Neural cell (in vitro differentiated cells): ENCODE measurements at regions not wholly inside any gene's neighbourhood (a gene's known extent, or its start where the extent isn't known, plus 50 kb on each side); places are given as distances from the start of the nearest gene placed in this dataset.

Experiments used
- H2AFZ ChIP-seq: fragments of 200-600, 300-800 bp; sonication (generic), shearing (Covaris generic); 2 replicates; pipeline ENCODE4 v1.6.0; 2014; ENCODE audit warnings: low read depth, mild to moderate bottlenecking, antibody characterized with exemption, low read length, moderate library complexity
- H3F3A ChIP-seq: fragments of 200-600 bp; shearing (Covaris generic); 2 replicates; pipeline ENCODE4 v1.6.1; 2016; ENCODE audit warnings: mild to moderate bottlenecking, moderate library complexity, mixed read lengths, antibody characterized with exemption, low read length; ENCODE audit not compliant: insufficient read depth, poor library complexity, severe bottlenecking
- H3K27ac ChIP-seq: fragments of 200-600, 300-800 bp; sonication (generic), shearing (Covaris generic); 2 replicates; pipeline ENCODE4 v1.5.1; 2014; ENCODE audit warnings: mild to moderate bottlenecking, low read length, moderate library complexity
- H3K27me3 ChIP-seq: fragments of 300-800, 200-600 bp; sonication (generic), shearing (Covaris generic); 2 replicates; pipeline ENCODE4 v1.6.0; 2014; ENCODE audit warnings: mild to moderate bottlenecking, low read depth, low read length, moderate library complexity; ENCODE audit not compliant: insufficient read depth
- H3K36me3 ChIP-seq: fragments of 300-800, 200-600 bp; sonication (generic), shearing (Covaris generic); 2 replicates; pipeline ENCODE4 v1.5.1; 2014; ENCODE audit warnings: mild to moderate bottlenecking, antibody characterized with exemption, low read length, moderate library complexity; ENCODE audit not compliant: insufficient read depth
- H3K4me2 ChIP-seq: fragments of 300-800, 200-600 bp; sonication (generic), shearing (Covaris generic); 2 replicates; pipeline ENCODE4 v1.6.0; 2014; ENCODE audit warnings: mild to moderate bottlenecking, low read length
- H3K4me3 ChIP-seq: fragments of 300-800, 200-600 bp; sonication (generic), shearing (Covaris generic); 2 replicates; pipeline ENCODE4 v1.5.1; 2014; ENCODE audit warnings: mild to moderate bottlenecking, low read length, moderate library complexity
- H3K79me2 ChIP-seq: fragments of 200-600 bp; shearing (Covaris generic); replicated peaks from 2 replicates; pipeline ENCODE4 v1.6.0; 2014; ENCODE audit warnings: mild to moderate bottlenecking, low read length, moderate library complexity; ENCODE audit not compliant: insufficient read depth
- H3K9ac ChIP-seq: fragments of 300-800, 200-600 bp; sonication (generic), shearing (Covaris generic); 2 replicates; pipeline ENCODE4 v1.6.1; 2016; ENCODE audit warnings: mild to moderate bottlenecking, low read length, mixed read lengths
- H3K9me2 ChIP-seq: fragments of 200-600 bp; shearing (Covaris generic); 2 replicates; pipeline ENCODE4 v1.6.1; 2016; ENCODE audit warnings: mild to moderate bottlenecking, low read length, mixed read lengths; ENCODE audit not compliant: insufficient read depth
- H3K9me3 ChIP-seq: fragments of 200-600, 300-800 bp; sonication (generic), shearing (Covaris generic); 2 replicates; pipeline ENCODE4 v1.6.1; 2016; ENCODE audit warnings: mild to moderate bottlenecking, mixed run types, low read length, moderate library complexity, mixed read lengths
- H4K20me1 ChIP-seq: fragments of 200-600 bp; shearing (Covaris generic); 2 replicates; pipeline ENCODE4 v1.6.1; 2016; ENCODE audit warnings: mild to moderate bottlenecking, mixed run types; ENCODE audit not compliant: insufficient read depth
- EP300 ChIP-seq: fragments of 450-650 bp; conservative IDR thresholded peaks from 2 replicates; pipeline ENCODE4 v1.6.1; 2014; ENCODE audit warnings: antibody characterized with exemption, mild to moderate bottlenecking, moderate library complexity; ENCODE audit not compliant: poor library complexity, severe bottlenecking
- EZH2 ChIP-seq: fragments of 200-600, 300-800 bp; shearing (Covaris generic), sonication (generic); IDR thresholded peaks from 2 replicates; pipeline ENCODE4 v1.6.1; 2014; ENCODE audit warnings: antibody characterized with exemption, low read length, borderline replicate concordance, mild to moderate bottlenecking; ENCODE audit not compliant: insufficient read depth, poor library complexity, severe bottlenecking
- MXI1 ChIP-seq: fragments of 450-650 bp; conservative IDR thresholded peaks from 2 replicates; pipeline ENCODE4 v1.6.1; 2014; ENCODE audit warnings: antibody characterized with exemption, mild to moderate bottlenecking; ENCODE audit not compliant: poor library complexity, severe bottlenecking
- POLR2AphosphoS5 ChIP-seq: IDR thresholded peaks from 2 replicates; pipeline ENCODE4 v1.6.1; 2012
- RAD21 ChIP-seq: fragments of 450-650 bp; conservative IDR thresholded peaks from 2 replicates; pipeline ENCODE4 v1.6.1; 2014; ENCODE audit warnings: antibody characterized with exemption, mild to moderate bottlenecking, moderate library complexity
- SMC3 ChIP-seq: fragments of 450-650 bp; conservative IDR thresholded peaks from 2 replicates; pipeline ENCODE4 v1.6.1; 2014; ENCODE audit warnings: antibody characterized with exemption, mild to moderate bottlenecking, moderate library complexity; ENCODE audit not compliant: poor library complexity
- TAF1 ChIP-seq: IDR thresholded peaks from 2 replicates; pipeline ENCODE4 v1.6.1; 2012; ENCODE audit warnings: low read depth
- TF ChIP-seq, protein P1 (sequence below): IDR thresholded peaks from 2 replicates; pipeline ENCODE4 v1.6.1; 2012; ENCODE audit warnings: borderline replicate concordance
- TF ChIP-seq, protein P2 (sequence below): fragments of 450-650 bp; IDR thresholded peaks from 2 replicates; pipeline ENCODE4 v1.5.1; 2014; ENCODE audit warnings: antibody characterized with exemption, mild to moderate bottlenecking, moderate library complexity; ENCODE audit not compliant: poor library complexity, severe bottlenecking

DNA sequence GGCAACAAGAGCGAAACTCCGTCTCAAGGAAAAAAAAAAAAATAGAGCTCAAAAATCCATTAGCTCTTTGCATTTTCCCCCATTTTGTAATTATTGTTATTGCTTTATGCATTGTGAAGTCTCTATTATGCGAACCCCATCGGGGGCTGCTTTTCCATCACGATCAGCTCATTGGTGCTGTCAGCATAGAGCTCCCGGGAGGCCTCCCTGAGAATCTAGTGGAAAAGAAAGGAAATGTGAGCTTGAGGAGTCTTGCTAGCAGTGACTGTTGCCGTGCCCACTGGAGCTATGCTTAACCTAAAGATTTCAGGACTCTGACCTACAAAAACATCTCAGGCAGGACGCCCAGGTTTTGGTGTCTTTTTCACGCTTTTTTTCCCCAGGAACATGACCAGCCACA lies 102.6 kb upstream of the NDUFV2 start:
- H3K27ac ChIP-seq = peak overlapping the region; percentile 80
- peak overlapping the region; percentile 43 for H3K9ac ChIP-seq
- TF ChIP-seq, protein P1, sequence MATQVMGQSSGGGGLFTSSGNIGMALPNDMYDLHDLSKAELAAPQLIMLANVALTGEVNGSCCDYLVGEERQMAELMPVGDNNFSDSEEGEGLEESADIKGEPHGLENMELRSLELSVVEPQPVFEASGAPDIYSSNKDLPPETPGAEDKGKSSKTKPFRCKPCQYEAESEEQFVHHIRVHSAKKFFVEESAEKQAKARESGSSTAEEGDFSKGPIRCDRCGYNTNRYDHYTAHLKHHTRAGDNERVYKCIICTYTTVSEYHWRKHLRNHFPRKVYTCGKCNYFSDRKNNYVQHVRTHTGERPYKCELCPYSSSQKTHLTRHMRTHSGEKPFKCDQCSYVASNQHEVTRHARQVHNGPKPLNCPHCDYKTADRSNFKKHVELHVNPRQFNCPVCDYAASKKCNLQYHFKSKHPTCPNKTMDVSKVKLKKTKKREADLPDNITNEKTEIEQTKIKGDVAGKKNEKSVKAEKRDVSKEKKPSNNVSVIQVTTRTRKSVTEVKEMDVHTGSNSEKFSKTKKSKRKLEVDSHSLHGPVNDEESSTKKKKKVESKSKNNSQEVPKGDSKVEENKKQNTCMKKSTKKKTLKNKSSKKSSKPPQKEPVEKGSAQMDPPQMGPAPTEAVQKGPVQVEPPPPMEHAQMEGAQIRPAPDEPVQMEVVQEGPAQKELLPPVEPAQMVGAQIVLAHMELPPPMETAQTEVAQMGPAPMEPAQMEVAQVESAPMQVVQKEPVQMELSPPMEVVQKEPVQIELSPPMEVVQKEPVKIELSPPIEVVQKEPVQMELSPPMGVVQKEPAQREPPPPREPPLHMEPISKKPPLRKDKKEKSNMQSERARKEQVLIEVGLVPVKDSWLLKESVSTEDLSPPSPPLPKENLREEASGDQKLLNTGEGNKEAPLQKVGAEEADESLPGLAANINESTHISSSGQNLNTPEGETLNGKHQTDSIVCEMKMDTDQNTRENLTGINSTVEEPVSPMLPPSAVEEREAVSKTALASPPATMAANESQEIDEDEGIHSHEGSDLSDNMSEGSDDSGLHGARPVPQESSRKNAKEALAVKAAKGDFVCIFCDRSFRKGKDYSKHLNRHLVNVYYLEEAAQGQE = peak; percentile 57
- TF ChIP-seq POLR2AphosphoS5 (peak; percentile 55), EP300 (no peak)
- H3K27me3 ChIP-seq = no peaks in the 10 kb centered on the region
- no peaks in the 10 kb centered on the region for H4K20me1 ChIP-seq
- peak overlapping the region; percentile 44 for H3K4me3 ChIP-seq
- no peaks in the 10 kb centered on the region for H3K9me2 ChIP-seq
- peak overlapping the region; percentile 60 for H3K4me2 ChIP-seq
- peaks cover 4% of the 10 kb centered on the region for H3K9me3 ChIP-seq
- H3F3A ChIP-seq = no peaks in the 10 kb centered on the region
- H3K79me2 ChIP-seq = no peaks in the 10 kb centered on the region
- no peaks in the 10 kb centered on the region for H3K36me3 ChIP-seq
- no peak overlapping the region for H2AFZ ChIP-seq

GRCh38 chr18:9000733-9001132 lies 101.8 kb upstream of the NDUFV2 start:
- no peak overlapping the region for H2AFZ ChIP-seq
- H3K79me2 ChIP-seq = no peaks in the 10 kb centered on the region
- H3K4me3 ChIP-seq = peak overlapping the region; percentile 44
- peaks cover 4% of the 10 kb centered on the region for H3K9me3 ChIP-seq
- H4K20me1 ChIP-seq = no peaks in the 10 kb centered on the region
- TF ChIP-seq, protein P1 = no peak
- no peak for TF ChIP-seq EP300
- no peak for TF ChIP-seq EZH2
- no peak for TF ChIP-seq POLR2AphosphoS5
- TF ChIP-seq MXI1 = no peak
- TF ChIP-seq, protein P2, sequence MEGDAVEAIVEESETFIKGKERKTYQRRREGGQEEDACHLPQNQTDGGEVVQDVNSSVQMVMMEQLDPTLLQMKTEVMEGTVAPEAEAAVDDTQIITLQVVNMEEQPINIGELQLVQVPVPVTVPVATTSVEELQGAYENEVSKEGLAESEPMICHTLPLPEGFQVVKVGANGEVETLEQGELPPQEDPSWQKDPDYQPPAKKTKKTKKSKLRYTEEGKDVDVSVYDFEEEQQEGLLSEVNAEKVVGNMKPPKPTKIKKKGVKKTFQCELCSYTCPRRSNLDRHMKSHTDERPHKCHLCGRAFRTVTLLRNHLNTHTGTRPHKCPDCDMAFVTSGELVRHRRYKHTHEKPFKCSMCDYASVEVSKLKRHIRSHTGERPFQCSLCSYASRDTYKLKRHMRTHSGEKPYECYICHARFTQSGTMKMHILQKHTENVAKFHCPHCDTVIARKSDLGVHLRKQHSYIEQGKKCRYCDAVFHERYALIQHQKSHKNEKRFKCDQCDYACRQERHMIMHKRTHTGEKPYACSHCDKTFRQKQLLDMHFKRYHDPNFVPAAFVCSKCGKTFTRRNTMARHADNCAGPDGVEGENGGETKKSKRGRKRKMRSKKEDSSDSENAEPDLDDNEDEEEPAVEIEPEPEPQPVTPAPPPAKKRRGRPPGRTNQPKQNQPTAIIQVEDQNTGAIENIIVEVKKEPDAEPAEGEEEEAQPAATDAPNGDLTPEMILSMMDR = no peak
- no peak for TF ChIP-seq TAF1
- no peak for TF ChIP-seq RAD21
- TF ChIP-seq SMC3 = no peak
- H3K9ac ChIP-seq = peak overlapping the region; percentile 43
- no peaks in the 10 kb centered on the region for H3K27me3 ChIP-seq
- H3K27ac ChIP-seq = peak overlapping the region; percentile 80
- no peaks in the 10 kb centered on the region for H3K36me3 ChIP-seq
- H3F3A ChIP-seq = no peaks in the 10 kb centered on the region
- no peak overlapping the region for H3K4me2 ChIP-seq
- no peaks in the 10 kb centered on the region for H3K9me2 ChIP-seq
